Astrocyte (in vitro differentiated cells and primary cell): ENCODE measurements at regions not wholly inside any gene's neighbourhood (a gene's known extent, or its start where the extent isn't known, plus 50 kb on each side); places are given as distances from the start of the nearest gene placed in this dataset.

Experiments used
- DNase-seq: peaks from one replicate; pipeline ENCODE4 v3.0.0-alpha.2; 2010; ENCODE audit warnings: low read depth
- FAIRE-seq: peaks from 2 replicates; lab custom pipeline; 2011; peaks lifted over from hg19 to GRCh38; lab: Jason Lieb, UNC
- H2AFZ ChIP-seq: 2 replicates; pipeline ENCODE4 v1.6.0; 2012; ENCODE audit warnings: low read depth, low read length, inconsistent platforms
- H3K27ac ChIP-seq: 2 replicates; pipeline ENCODE4 v1.5.1; 2011; ENCODE audit warnings: low read depth, low read length, inconsistent platforms
- H3K27me3 ChIP-seq: 2 replicates; pipeline ENCODE4 v1.6.0; 2011; ENCODE audit warnings: low read length, inconsistent platforms; ENCODE audit not compliant: insufficient read depth
- H3K36me3 ChIP-seq: 2 replicates; pipeline ENCODE4 v1.5.1; 2011; ENCODE audit warnings: low read length, inconsistent platforms; ENCODE audit not compliant: insufficient read depth
- H3K4me1 ChIP-seq: 2 replicates; pipeline ENCODE4 v1.5.1; 2011; ENCODE audit warnings: low read length, inconsistent platforms; ENCODE audit not compliant: insufficient read depth
- H3K4me2 ChIP-seq: 2 replicates; pipeline ENCODE4 v1.6.0; 2012; ENCODE audit warnings: low read length, inconsistent platforms
- H3K4me3 ChIP-seq: 2 replicates; pipeline ENCODE4 v1.5.1; 2011; ENCODE audit warnings: low read depth, mild to moderate bottlenecking, low read length, inconsistent platforms; ENCODE audit not compliant: insufficient read depth
- H3K79me2 ChIP-seq: 2 replicates; pipeline ENCODE4 v1.6.0; 2012; ENCODE audit warnings: mild to moderate bottlenecking, low read length, inconsistent platforms; ENCODE audit not compliant: insufficient read depth
- H3K9ac ChIP-seq: 2 replicates; pipeline ENCODE4 v1.6.0; 2012; ENCODE audit warnings: mild to moderate bottlenecking, low read length, inconsistent platforms
- H3K9me3 ChIP-seq: 2 replicates; pipeline ENCODE4 v1.5.1; 2012; ENCODE audit warnings: low read depth, mild to moderate bottlenecking, low read length, inconsistent platforms; ENCODE audit not compliant: insufficient read depth
- H4K20me1 ChIP-seq: 2 replicates; pipeline ENCODE4 v1.6.0; 2012; ENCODE audit warnings: low read length, inconsistent platforms; ENCODE audit not compliant: insufficient read depth
- H3K27ac Mint-ChIP-seq: one replicate; pipeline ENCODE4 v1.8.0; 2021; ENCODE audit warnings: mild to moderate bottlenecking, mixed read lengths; ENCODE audit not compliant: unreplicated experiment
- H3K27me3 Mint-ChIP-seq: one replicate; pipeline ENCODE4 v1.8.0; 2021; ENCODE audit warnings: low read depth, mixed read lengths; ENCODE audit not compliant: unreplicated experiment
- H3K36me3 Mint-ChIP-seq: one replicate; pipeline ENCODE4 v1.8.0; 2021; ENCODE audit warnings: low read depth, mixed read lengths; ENCODE audit not compliant: unreplicated experiment
- H3K4me1 Mint-ChIP-seq: one replicate; pipeline ENCODE4 v1.8.0; 2021; ENCODE audit warnings: low read depth, mixed read lengths; ENCODE audit not compliant: unreplicated experiment
- H3K4me3 Mint-ChIP-seq: one replicate; pipeline ENCODE4 v1.8.0; 2021; ENCODE audit warnings: mild to moderate bottlenecking, moderate library complexity, mixed read lengths; ENCODE audit not compliant: unreplicated experiment
- H3K9me3 Mint-ChIP-seq: one replicate; pipeline ENCODE4 v1.8.0; 2021; ENCODE audit warnings: mild to moderate bottlenecking, mixed read lengths; ENCODE audit not compliant: unreplicated experiment
- EZH2 ChIP-seq: IDR thresholded peaks from 2 replicates; pipeline ENCODE4 v1.6.1; 2012; ENCODE audit warnings: mild to moderate bottlenecking, low read length, inconsistent platforms; ENCODE audit not compliant: insufficient read depth
- TF ChIP-seq, protein P1 (sequence below): IDR thresholded peaks from 2 replicates; pipeline ENCODE4 v1.5.1; 2011; ENCODE audit warnings: low read depth, mild to moderate bottlenecking, inconsistent platforms, low read length, moderate library complexity; ENCODE audit not compliant: insufficient read depth

DNA sequence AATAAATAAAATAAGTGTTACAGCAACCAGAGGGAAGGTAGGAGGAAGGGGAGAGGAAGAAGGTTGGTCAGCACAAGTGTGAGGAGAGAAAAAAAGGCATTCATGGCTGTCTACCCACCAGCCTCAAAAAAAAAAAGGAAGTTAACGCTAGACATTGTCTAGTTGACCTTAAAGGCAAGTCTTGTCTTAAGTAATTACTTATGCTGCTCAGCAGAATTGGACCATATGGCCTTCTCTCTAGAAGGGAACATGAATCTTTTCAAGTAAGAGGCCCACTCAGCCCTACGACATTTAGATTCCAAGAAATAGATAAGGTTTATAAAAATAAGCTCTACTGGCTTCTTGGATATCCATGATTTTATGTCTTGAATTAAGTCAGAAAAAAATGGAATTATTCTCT lies 172.7 kb downstream of the ETNK1 start:
- Histone ChIP-seq H3K9me3 (no peaks in the 10 kb centered on the region), H3K4me2 (no peak overlapping the region), H3K79me2 (no peaks in the 10 kb centered on the region), H3K9ac (no peak overlapping the region), H3K4me1 (no peaks in the 10 kb centered on the region), H3K27ac (no peak overlapping the region), H3K36me3 (no peaks in the 10 kb centered on the region), H2AFZ (no peak overlapping the region), H3K27me3 (no peaks in the 10 kb centered on the region), H4K20me1 (no peaks in the 10 kb centered on the region), H3K4me3 (no peak overlapping the region)
- no peak for FAIRE-seq
- no peaks in the 10 kb centered on the region for H3K36me3 Mint-ChIP-seq
- DNase-seq, result no peak
- no peaks in the 10 kb centered on the region for H3K27me3 Mint-ChIP-seq
- TF ChIP-seq EZH2, result no peak
- TF ChIP-seq, protein P1, sequence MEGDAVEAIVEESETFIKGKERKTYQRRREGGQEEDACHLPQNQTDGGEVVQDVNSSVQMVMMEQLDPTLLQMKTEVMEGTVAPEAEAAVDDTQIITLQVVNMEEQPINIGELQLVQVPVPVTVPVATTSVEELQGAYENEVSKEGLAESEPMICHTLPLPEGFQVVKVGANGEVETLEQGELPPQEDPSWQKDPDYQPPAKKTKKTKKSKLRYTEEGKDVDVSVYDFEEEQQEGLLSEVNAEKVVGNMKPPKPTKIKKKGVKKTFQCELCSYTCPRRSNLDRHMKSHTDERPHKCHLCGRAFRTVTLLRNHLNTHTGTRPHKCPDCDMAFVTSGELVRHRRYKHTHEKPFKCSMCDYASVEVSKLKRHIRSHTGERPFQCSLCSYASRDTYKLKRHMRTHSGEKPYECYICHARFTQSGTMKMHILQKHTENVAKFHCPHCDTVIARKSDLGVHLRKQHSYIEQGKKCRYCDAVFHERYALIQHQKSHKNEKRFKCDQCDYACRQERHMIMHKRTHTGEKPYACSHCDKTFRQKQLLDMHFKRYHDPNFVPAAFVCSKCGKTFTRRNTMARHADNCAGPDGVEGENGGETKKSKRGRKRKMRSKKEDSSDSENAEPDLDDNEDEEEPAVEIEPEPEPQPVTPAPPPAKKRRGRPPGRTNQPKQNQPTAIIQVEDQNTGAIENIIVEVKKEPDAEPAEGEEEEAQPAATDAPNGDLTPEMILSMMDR, result no peak
- H3K4me3 Mint-ChIP-seq, result no peak overlapping the region
- no peak overlapping the region for H3K27ac Mint-ChIP-seq
- no peaks in the 10 kb centered on the region for H3K9me3 Mint-ChIP-seq
- H3K4me1 Mint-ChIP-seq, result peaks cover 3% of the 10 kb centered on the region

DNA sequence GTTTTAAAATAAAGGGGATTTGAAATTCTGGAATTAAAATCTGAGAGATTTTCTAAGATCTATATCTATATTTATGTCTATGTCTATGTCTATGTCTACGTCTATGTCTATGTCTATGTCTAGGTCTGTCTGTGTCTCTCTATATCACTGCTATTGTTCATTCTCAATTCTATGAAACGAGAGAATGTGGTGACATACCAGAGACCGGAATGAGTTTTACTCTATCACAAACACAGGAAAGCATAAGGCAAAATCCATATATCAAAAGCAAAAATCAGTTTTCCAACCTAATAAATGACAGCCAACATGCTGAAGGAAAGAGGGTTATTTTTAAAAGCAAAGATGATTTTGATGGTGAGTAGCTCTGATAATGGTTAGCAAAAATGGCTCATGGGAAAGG lies 173.1 kb downstream of the ETNK1 start:
- no peak for DNase-seq
- TF ChIP-seq, protein P1, result no peak
- TF ChIP-seq EZH2, result no peak
- H3K9me3 ChIP-seq, result no peaks in the 10 kb centered on the region
- no peaks in the 10 kb centered on the region for H3K27me3 Mint-ChIP-seq
- H3K9me3 Mint-ChIP-seq, result no peaks in the 10 kb centered on the region
- H3K4me1 ChIP-seq, result no peaks in the 10 kb centered on the region
- H3K4me3 Mint-ChIP-seq, result no peak overlapping the region
- no peaks in the 10 kb centered on the region for H3K27me3 ChIP-seq
- no peaks in the 10 kb centered on the region for H3K79me2 ChIP-seq
- no peak for FAIRE-seq
- H3K27ac Mint-ChIP-seq, result no peak overlapping the region
- no peaks in the 10 kb centered on the region for H3K36me3 ChIP-seq
- no peak overlapping the region for H2AFZ ChIP-seq
- no peak overlapping the region for H3K9ac ChIP-seq
- no peak overlapping the region for H3K4me3 ChIP-seq
- peaks cover 4% of the 10 kb centered on the region for H3K4me1 Mint-ChIP-seq
- no peaks in the 10 kb centered on the region for H4K20me1 ChIP-seq
- no peaks in the 10 kb centered on the region for H3K36me3 Mint-ChIP-seq
- H3K27ac ChIP-seq, result no peak overlapping the region
- no peak overlapping the region for H3K4me2 ChIP-seq

DNA sequence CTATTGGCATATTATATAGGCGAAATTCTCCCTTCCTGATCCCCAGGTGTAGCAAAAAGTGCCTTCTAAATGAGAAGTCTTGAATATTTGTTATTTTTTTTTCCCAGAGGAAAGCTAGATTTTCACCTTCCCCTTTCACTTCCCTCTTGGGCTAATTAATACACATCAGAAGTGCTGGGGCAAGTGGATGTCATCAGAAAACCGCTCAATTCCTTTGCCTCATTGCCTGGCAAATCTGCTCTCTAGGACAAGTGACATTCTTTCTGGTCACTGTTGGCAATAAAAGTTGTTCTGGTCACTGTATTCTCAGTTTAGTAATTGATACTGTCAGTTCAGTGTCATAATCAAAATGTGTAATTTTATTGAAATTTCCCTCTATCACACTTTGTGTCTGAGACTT lies 174.5 kb downstream of the ETNK1 start:
- H3K27me3 Mint-ChIP-seq, result no peaks in the 10 kb centered on the region
- no peaks in the 10 kb centered on the region for H3K9me3 Mint-ChIP-seq
- Histone ChIP-seq H4K20me1 (no peaks in the 10 kb centered on the region), H3K9me3 (no peaks in the 10 kb centered on the region), H3K4me1 (no peaks in the 10 kb centered on the region), H3K36me3 (no peaks in the 10 kb centered on the region), H3K27me3 (no peaks in the 10 kb centered on the region), H3K79me2 (no peaks in the 10 kb centered on the region), H3K4me2 (no peak overlapping the region), H3K9ac (no peak overlapping the region), H3K27ac (no peak overlapping the region), H2AFZ (no peak overlapping the region), H3K4me3 (no peak overlapping the region)
- H3K4me3 Mint-ChIP-seq, result no peak overlapping the region
- TF ChIP-seq, protein P1, result no peak
- no peak for TF ChIP-seq EZH2
- no peak for FAIRE-seq
- H3K36me3 Mint-ChIP-seq, result no peaks in the 10 kb centered on the region
- no peak overlapping the region for H3K27ac Mint-ChIP-seq
- H3K4me1 Mint-ChIP-seq, result peaks cover 8% of the 10 kb centered on the region
- DNase-seq, result no peak
